GM12878 (cell line): ENCODE measurements at regions not wholly inside any gene's neighbourhood (a gene's known extent, or its start where the extent isn't known, plus 50 kb on each side); places are given as distances from the start of the nearest gene placed in this dataset.
A peak's percentile ranks its signal among the peaks of the same experiment; 100 is the strongest.

Experiments
- BACH1 ChIP-seq: fragments of 450-650 bp; IDR thresholded peaks from 2 replicates; pipeline ENCODE4 v1.6.1; 2017; ENCODE audit warnings: mild to moderate bottlenecking, borderline replicate concordance
- DPF2 ChIP-seq: fragments of 450-650 bp; IDR thresholded peaks from 2 replicates; pipeline ENCODE4 v1.6.1; 2017; ENCODE audit warnings: mild to moderate bottlenecking
- FOXM1 ChIP-seq: IDR thresholded peaks from 2 replicates; pipeline ENCODE4 v1.6.1; 2012; ENCODE audit warnings: low read depth, mild to moderate bottlenecking, inconsistent platforms, low read length, moderate library complexity
- IRF4 ChIP-seq: IDR thresholded peaks from 2 replicates; pipeline ENCODE4 v1.6.1; 2011; ENCODE audit warnings: low read depth, low read length
- MEF2B ChIP-seq: fragments of 450-650 bp; IDR thresholded peaks from 2 replicates; pipeline ENCODE4 v1.6.1; 2018; ENCODE audit warnings: mild to moderate bottlenecking, moderate library complexity; ENCODE audit not compliant: partially characterized antibody, poor library complexity, severe bottlenecking
- NFXL1 ChIP-seq: fragments of 450-650 bp; IDR thresholded peaks from 2 replicates; pipeline ENCODE4 v1.6.1; 2017; ENCODE audit warnings: antibody characterized with exemption, mild to moderate bottlenecking, borderline replicate concordance
- POLR2AphosphoS2 ChIP-seq: IDR thresholded peaks from 2 replicates; pipeline ENCODE4 v1.6.1; 2011; ENCODE audit warnings: low read depth, mild to moderate bottlenecking, low read length, improper control_type of control experiment, moderate library complexity
- SP1 ChIP-seq: IDR thresholded peaks from one replicate; pipeline ENCODE4 v1.6.1; 2011; ENCODE audit warnings: low read depth, low read length
- STAT1 ChIP-seq: fragments of 450-650 bp; conservative IDR thresholded peaks from 2 replicates; pipeline ENCODE4 v1.6.1; 2014; ENCODE audit warnings: antibody characterized with exemption, mild to moderate bottlenecking
- TBL1XR1 ChIP-seq: IDR thresholded peaks from 2 replicates; pipeline ENCODE4 v1.6.1; 2012; ENCODE audit warnings: low read depth, low read length, improper control_type of control experiment
- YY1 ChIP-seq: IDR thresholded peaks from 2 replicates; pipeline ENCODE4 v1.6.1; 2011; ENCODE audit warnings: low read depth, mild to moderate bottlenecking, low read length
- ZBED1 ChIP-seq: IDR thresholded peaks from 2 replicates; pipeline ENCODE4 v1.6.1; 2016; ENCODE audit warnings: borderline replicate concordance
- ZNF622 ChIP-seq: fragments of 450-650 bp; IDR thresholded peaks from 2 replicates; pipeline ENCODE4 v1.6.1; 2017; ENCODE audit warnings: mild to moderate bottlenecking, inconsistent platforms
- TF ChIP-seq, protein P1 (sequence below): fragments of 450-650 bp; IDR thresholded peaks from 2 replicates; pipeline ENCODE4 v1.6.1; 2017; ENCODE audit warnings: mild to moderate bottlenecking
- TF ChIP-seq, protein P2 (sequence below): IDR thresholded peaks from 2 replicates; pipeline ENCODE4 v1.6.1; 2011; ENCODE audit warnings: borderline replicate concordance, low read depth, mild to moderate bottlenecking, moderate library complexity, mixed read lengths, low read length; ENCODE audit not compliant: insufficient read depth; ENCODE audit errors: extremely low read length
- TF ChIP-seq, protein P3 (sequence below): fragments of 450-650 bp; IDR thresholded peaks from 2 replicates; pipeline ENCODE4 v1.6.1; 2017; ENCODE audit warnings: borderline replicate concordance
- TF ChIP-seq, protein P4 (sequence below): fragments of 450-650 bp; IDR thresholded peaks from 2 replicates; pipeline ENCODE4 v1.6.1; 2016; ENCODE audit warnings: mild to moderate bottlenecking, moderate library complexity, borderline replicate concordance
- TF ChIP-seq, protein P5 (sequence below): IDR thresholded peaks from 2 replicates; pipeline ENCODE4 v1.6.1; 2012; ENCODE audit warnings: low read depth, low read length, improper control_type of control experiment
- TF ChIP-seq, protein P6 (sequence below): IDR thresholded peaks from 2 replicates; pipeline ENCODE4 v1.6.1; 2011; ENCODE audit warnings: low read depth, low read length, improper control_type of control experiment, borderline replicate concordance

DNA sequence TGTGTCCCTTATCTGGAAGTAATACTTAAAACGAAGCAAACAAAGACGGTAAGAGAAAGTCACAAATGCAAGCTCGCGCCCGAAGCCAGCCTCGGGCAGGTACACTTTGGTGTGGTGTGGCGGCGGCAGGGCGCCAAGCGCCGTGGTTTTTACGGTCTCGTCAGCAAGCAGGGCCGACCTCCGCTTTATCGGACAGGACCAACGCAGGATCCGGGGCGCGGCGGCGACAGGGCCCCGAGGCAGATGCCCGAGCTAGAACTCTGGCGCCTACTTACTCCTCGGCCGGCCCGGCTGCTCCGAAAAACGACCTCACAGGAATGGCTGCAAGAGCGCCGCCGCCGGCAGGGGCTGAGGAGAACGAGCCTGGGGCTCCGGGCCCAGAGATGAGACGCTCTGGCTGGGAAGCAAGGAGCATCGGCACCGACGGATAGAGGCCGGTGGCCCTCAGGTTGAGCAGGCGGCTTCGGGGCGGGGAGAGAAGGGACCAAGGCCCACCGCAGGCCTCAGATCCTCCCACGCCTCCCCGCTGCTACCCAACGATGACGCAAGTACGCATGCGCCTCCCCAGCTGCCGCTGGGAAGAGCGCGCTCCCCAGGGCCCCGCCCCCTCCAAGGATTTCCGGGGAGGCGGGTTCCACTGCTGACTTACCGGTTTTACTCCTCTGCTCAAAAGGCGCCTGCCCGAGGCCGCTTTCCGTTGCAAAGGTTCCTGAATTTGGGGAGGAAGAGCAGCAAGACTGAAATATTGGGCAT lies 60.6 kb downstream of the FAM217A start (continued):
- TF ChIP-seq NFXL1 = no peak
- TF ChIP-seq BACH1 = peak; percentile 35
- peak; percentile 44; the same call in 1 of the 2 replicates for TF ChIP-seq TBL1XR1
- no peak for TF ChIP-seq STAT1
- peak; percentile 54 for TF ChIP-seq SP1
- TF ChIP-seq, protein P1, sequence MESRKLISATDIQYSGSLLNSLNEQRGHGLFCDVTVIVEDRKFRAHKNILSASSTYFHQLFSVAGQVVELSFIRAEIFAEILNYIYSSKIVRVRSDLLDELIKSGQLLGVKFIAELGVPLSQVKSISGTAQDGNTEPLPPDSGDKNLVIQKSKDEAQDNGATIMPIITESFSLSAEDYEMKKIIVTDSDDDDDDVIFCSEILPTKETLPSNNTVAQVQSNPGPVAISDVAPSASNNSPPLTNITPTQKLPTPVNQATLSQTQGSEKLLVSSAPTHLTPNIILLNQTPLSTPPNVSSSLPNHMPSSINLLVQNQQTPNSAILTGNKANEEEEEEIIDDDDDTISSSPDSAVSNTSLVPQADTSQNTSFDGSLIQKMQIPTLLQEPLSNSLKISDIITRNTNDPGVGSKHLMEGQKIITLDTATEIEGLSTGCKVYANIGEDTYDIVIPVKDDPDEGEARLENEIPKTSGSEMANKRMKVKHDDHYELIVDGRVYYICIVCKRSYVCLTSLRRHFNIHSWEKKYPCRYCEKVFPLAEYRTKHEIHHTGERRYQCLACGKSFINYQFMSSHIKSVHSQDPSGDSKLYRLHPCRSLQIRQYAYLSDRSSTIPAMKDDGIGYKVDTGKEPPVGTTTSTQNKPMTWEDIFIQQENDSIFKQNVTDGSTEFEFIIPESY = no peak
- TF ChIP-seq POLR2AphosphoS2 = no peak
- TF ChIP-seq, protein P2, sequence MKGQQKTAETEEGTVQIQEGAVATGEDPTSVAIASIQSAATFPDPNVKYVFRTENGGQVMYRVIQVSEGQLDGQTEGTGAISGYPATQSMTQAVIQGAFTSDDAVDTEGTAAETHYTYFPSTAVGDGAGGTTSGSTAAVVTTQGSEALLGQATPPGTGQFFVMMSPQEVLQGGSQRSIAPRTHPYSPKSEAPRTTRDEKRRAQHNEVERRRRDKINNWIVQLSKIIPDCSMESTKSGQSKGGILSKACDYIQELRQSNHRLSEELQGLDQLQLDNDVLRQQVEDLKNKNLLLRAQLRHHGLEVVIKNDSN = no peak
- TF ChIP-seq, protein P3, sequence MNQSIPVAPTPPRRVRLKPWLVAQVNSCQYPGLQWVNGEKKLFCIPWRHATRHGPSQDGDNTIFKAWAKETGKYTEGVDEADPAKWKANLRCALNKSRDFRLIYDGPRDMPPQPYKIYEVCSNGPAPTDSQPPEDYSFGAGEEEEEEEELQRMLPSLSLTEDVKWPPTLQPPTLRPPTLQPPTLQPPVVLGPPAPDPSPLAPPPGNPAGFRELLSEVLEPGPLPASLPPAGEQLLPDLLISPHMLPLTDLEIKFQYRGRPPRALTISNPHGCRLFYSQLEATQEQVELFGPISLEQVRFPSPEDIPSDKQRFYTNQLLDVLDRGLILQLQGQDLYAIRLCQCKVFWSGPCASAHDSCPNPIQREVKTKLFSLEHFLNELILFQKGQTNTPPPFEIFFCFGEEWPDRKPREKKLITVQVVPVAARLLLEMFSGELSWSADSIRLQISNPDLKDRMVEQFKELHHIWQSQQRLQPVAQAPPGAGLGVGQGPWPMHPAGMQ = no peak
- TF ChIP-seq ZNF622 = no peak
- TF ChIP-seq FOXM1 = no peak
- TF ChIP-seq DPF2 = peak; percentile 61; the same call in 1 of the 2 replicates
- TF ChIP-seq YY1 = peak; percentile 72; the same call in 1 of the 2 replicates
- no peak for TF ChIP-seq ZBED1
- peak; percentile 60 for TF ChIP-seq MEF2B
- TF ChIP-seq, protein P4, sequence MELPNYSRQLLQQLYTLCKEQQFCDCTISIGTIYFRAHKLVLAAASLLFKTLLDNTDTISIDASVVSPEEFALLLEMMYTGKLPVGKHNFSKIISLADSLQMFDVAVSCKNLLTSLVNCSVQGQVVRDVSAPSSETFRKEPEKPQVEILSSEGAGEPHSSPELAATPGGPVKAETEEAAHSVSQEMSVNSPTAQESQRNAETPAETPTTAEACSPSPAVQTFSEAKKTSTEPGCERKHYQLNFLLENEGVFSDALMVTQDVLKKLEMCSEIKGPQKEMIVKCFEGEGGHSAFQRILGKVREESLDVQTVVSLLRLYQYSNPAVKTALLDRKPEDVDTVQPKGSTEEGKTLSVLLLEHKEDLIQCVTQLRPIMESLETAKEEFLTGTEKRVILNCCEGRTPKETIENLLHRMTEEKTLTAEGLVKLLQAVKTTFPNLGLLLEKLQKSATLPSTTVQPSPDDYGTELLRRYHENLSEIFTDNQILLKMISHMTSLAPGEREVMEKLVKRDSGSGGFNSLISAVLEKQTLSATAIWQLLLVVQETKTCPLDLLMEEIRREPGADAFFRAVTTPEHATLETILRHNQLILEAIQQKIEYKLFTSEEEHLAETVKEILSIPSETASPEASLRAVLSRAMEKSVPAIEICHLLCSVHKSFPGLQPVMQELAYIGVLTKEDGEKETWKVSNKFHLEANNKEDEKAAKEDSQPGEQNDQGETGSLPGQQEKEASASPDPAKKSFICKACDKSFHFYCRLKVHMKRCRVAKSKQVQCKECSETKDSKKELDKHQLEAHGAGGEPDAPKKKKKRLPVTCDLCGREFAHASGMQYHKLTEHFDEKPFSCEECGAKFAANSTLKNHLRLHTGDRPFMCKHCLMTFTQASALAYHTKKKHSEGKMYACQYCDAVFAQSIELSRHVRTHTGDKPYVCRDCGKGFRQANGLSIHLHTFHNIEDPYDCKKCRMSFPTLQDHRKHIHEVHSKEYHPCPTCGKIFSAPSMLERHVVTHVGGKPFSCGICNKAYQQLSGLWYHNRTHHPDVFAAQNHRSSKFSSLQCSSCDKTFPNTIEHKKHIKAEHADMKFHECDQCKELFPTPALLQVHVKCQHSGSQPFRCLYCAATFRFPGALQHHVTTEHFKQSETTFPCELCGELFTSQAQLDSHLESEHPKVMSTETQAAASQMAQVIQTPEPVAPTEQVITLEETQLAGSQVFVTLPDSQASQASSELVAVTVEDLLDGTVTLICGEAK = peak; percentile 42; the same call in 1 of the 2 replicates
- TF ChIP-seq IRF4 = no peak
- TF ChIP-seq, protein P5, sequence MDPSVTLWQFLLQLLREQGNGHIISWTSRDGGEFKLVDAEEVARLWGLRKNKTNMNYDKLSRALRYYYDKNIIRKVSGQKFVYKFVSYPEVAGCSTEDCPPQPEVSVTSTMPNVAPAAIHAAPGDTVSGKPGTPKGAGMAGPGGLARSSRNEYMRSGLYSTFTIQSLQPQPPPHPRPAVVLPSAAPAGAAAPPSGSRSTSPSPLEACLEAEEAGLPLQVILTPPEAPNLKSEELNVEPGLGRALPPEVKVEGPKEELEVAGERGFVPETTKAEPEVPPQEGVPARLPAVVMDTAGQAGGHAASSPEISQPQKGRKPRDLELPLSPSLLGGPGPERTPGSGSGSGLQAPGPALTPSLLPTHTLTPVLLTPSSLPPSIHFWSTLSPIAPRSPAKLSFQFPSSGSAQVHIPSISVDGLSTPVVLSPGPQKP = no peak
- TF ChIP-seq, protein P6, sequence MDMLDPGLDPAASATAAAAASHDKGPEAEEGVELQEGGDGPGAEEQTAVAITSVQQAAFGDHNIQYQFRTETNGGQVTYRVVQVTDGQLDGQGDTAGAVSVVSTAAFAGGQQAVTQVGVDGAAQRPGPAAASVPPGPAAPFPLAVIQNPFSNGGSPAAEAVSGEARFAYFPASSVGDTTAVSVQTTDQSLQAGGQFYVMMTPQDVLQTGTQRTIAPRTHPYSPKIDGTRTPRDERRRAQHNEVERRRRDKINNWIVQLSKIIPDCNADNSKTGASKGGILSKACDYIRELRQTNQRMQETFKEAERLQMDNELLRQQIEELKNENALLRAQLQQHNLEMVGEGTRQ = no peak
